Activated naive CD4-positive, alpha-beta T cell treated with anti-CD3 and anti-CD28 coated beads, Interleukin-2, amount 10 ng/mL, durations not matched to agents 7 days and 5 days (primary cell): ENCODE measurements at regions not wholly inside any gene's neighbourhood (a gene's known extent, or its start where the extent isn't known, plus 50 kb on each side); places are given as distances from the start of the nearest gene placed in this dataset.
A peak's percentile ranks its signal among the peaks of the same experiment; 100 is the strongest.
"Not testable (repeated sequence)": the region's sequence is repeated elsewhere in the genome, so short reads cannot be mapped to it uniquely, and the experiment has no call there.

ENCODE experiments used
- CTCF ChIA-PET: fragments of 350-600 bp; sonication (Branson Sonifier 250); formaldehyde crosslinking; loops from one replicate; lab custom pipeline; 2021; ENCODE audit warnings: antibody characterized with exemption; lab: Charles Lee
- DNase-seq: peaks from one replicate; pipeline ENCODE4 v3.0.0-alpha.2; 2020
- H3K27ac Mint-ChIP-seq: one replicate; pipeline ENCODE4 v1.8.0; 2021; ENCODE audit warnings: mild to moderate bottlenecking, moderate library complexity, mixed read lengths
- H3K27me3 Mint-ChIP-seq: one replicate; pipeline ENCODE4 v1.8.0; 2021; ENCODE audit warnings: mild to moderate bottlenecking, mixed read lengths
- H3K36me3 Mint-ChIP-seq: one replicate; pipeline ENCODE4 v1.8.0; 2021; ENCODE audit warnings: mixed read lengths
- H3K4me1 Mint-ChIP-seq: one replicate; pipeline ENCODE4 v1.8.0; 2021; ENCODE audit warnings: mixed read lengths
- H3K4me3 Mint-ChIP-seq: one replicate; pipeline ENCODE4 v1.8.0; 2021; ENCODE audit warnings: mild to moderate bottlenecking, moderate library complexity, mixed read lengths
- H3K9me3 Mint-ChIP-seq: one replicate; pipeline ENCODE4 v1.8.0; 2021; ENCODE audit warnings: mixed read lengths

DNA sequence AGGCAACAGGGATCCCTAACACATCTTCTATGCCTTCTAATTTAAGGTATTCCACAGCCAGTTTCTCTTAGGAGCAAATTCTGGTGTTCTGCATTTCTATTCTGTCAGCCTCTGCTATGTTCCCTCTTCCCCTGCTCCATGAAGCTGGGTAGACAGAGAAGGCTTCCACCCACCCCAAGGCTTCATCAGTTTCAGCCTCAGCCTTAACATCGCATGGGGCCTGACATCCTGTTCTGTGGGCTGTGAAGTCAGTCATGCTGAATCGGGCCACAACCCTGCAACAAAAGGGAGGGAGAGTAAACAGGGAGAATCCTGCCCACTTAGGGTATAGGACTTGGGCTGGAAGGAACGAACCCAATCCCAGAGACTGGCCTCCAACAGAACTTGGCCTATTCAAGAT lies 70.6 kb upstream of the PPM1B start:
- CTCF ChIA-PET = no interaction called here
- Mint-ChIP-seq H3K4me3 (no peak overlapping the region), H3K27ac (no peak overlapping the region), H3K9me3 (no peaks in the 10 kb centered on the region), H3K27me3 (peaks cover 10% of the 10 kb centered on the region), H3K4me1 (peaks cover 16% of the 10 kb centered on the region), H3K36me3 (no peaks in the 10 kb centered on the region)
- DNase-seq = peak; percentile 29

DNA sequence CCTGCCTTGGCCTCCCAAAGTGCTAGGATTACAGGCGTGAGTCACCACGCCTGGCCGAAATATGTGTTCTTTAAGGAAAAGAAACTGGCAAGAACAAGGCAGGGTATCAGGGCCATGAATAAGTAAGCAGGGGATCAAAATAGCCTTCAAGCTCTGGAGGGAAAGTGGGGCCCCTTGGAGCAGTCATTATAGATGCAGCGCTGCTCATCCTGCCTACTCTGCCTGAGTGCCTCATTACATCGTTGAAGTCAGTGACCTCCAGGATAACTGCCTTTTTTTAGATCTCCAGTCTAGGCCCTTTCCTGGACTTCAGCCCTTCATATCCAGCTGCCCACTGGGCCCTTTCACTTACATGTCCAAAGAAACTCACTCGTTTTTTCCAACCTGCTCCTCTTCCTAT lies 69.8 kb upstream of the PPM1B start:
- Mint-ChIP-seq H3K27ac (no peak overlapping the region), H3K4me3 (no peak overlapping the region), H3K36me3 (no peaks in the 10 kb centered on the region), H3K27me3 (peaks cover 14% of the 10 kb centered on the region), H3K9me3 (no peaks in the 10 kb centered on the region), H3K4me1 (peaks cover 16% of the 10 kb centered on the region)
- CTCF ChIA-PET = no interaction called here
- no peak for DNase-seq

DNA sequence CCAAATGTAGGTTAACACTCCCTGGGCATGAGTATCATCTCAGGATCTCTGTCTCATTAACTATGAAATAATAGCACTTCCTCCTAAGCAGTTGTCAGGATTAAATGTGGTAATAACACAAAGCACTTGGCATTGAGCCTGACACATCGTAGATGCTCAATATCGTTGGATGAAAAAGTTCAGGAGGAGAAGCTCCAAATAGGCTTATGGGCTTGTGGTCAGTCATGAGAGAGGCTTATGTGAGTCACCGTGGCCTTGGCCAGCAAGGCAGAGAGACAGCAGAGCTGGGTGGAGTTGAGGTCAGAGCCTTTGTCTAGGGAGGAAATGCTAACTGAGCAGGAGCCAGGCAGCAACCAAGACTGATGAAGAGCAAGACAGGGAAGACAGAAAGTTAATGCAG lies 68.3 kb upstream of the PPM1B start:
- Mint-ChIP-seq H3K36me3 (no peaks in the 10 kb centered on the region), H3K9me3 (no peaks in the 10 kb centered on the region), H3K27ac (no peak overlapping the region), H3K27me3 (peaks cover 14% of the 10 kb centered on the region), H3K4me3 (no peak overlapping the region), H3K4me1 (peaks cover 18% of the 10 kb centered on the region)
- CTCF ChIA-PET = interaction anchor here (1.1 kb wide), 1 partner anchor 9 kb away, joined by 3 read pairs; no protein-coding TSS in a partner anchor
- no peak for DNase-seq

DNA sequence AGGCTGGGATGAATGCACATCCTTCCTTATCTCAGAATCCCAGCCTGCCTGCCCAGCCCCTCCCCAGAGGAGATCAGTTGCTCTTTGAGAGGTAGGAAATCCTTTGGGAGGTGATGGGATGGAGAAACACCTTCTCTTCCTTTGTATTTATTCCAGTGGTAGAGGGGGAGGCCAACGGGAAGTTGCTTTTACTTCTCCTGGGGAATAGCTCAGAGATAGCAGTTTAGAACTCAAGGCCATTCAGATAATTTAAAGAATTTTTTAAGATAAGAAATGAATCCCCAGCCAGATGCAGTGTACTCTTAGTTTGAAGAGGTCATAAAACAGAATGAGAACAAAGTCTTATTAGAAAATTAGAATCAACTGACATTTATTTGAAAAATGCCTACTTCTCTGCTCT lies 67.4 kb upstream of the PPM1B start:
- CTCF ChIA-PET = interaction anchor here (1.1 to 1.2 kb wide), 2 partner anchors 10 to 13 kb away, joined by 3 read pairs; no protein-coding TSS in a partner anchor
- H3K4me1 Mint-ChIP-seq = peaks cover 18% of the 10 kb centered on the region
- no peak overlapping the region for H3K27ac Mint-ChIP-seq

DNA sequence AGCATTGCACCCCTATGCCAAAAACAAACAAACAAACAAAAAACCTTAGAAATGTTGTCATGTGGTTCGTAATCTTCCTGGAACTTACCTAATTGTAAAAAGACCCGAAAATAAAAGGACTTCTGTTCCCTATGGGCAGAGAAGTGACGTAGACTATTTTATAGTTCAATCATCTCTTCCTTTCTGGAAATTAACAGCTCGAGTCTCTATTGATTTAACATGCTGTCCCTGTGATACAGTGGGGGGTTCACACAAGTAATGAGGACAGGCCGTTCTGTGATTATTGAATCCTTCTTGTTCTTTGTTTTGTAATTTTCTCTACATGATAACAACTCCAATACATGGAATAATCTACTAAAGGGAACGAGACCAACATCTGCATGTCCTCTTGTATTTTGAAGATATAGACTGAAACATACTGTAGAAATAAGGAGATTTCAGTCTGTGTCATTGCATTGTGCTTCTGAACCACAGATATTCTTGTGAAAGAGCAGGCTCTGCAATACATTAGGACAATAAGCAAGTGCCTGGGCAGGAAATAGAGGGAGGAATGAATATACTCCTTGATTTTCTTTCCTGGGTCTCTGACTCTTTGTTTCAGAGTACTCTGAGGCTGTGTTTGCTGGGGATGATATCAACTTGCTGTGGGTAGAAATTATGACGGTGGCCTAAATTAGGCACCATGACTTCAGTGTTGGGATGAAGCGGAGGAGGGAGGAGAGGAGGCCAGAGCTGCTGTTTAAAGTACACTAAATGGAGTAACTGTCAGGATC lies 65.7 kb upstream of the PPM1B start:
- Mint-ChIP-seq H3K9me3 (no peaks in the 10 kb centered on the region), H3K4me3 (no peak overlapping the region), H3K36me3 (no peaks in the 10 kb centered on the region), H3K4me1 (peaks cover 17% of the 10 kb centered on the region), H3K27me3 (peaks cover 8% of the 10 kb centered on the region), H3K27ac (no peak overlapping the region)
- no peak for DNase-seq
- CTCF ChIA-PET = no interaction called here

More for the DNA sequence above, 67.4 kb upstream of the PPM1B start:
- Mint-ChIP-seq H3K4me3 (no peak overlapping the region), H3K27me3 (peaks cover 14% of the 10 kb centered on the region), H3K9me3 (no peaks in the 10 kb centered on the region), H3K36me3 (no peaks in the 10 kb centered on the region)
- DNase-seq = no peak

DNA sequence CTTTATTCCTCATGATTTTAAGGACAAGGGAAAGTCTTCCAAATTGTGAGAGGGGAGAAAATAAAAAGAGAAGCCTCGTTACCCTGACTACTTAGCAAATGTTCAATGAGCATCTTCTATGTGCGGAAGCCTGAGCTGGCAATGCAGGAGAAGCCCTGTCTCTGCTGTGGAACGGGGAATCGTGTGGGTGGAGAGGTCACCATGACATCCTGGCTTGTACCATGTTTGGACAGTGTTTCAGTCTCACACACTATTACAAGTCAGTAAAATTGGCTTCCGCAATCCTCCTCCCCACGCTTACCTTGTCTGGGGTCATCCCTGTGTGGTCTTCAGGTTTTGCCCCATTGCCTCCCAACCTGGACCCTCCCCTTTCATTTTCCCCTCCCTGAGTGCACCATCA lies 65.0 kb upstream of the PPM1B start:
- CTCF ChIA-PET = no interaction called here
- Mint-ChIP-seq H3K27ac (no peak overlapping the region), H3K36me3 (no peaks in the 10 kb centered on the region)

DNA sequence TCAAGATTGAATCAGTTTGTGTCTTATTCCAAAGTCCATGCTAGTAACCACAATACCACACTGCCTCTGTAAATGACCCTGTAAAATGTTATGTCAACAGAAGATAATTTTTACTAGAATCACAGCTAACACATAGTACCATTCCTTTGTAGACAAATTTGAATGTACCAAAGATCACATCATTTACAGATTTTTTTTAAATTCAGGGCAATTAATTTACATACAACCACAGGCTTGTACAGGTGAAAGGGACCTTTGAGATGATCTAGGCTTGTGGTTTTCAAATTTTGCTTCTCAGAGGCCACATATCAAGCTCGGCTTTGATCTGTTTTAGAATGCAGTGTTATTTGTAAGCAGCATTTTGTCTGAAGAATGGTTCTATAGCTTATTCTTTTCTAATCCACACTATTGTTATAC lies 63.8 kb upstream of the PPM1B start:
- CTCF ChIA-PET = interaction anchor here (1.0 kb wide), 1 partner anchor 17 kb away, joined by 3 read pairs; no protein-coding TSS in a partner anchor
- H3K4me3 Mint-ChIP-seq = no peak overlapping the region
- H3K9me3 Mint-ChIP-seq = no peaks in the 10 kb centered on the region
- no peak for DNase-seq
- H3K4me1 Mint-ChIP-seq = peaks cover 12% of the 10 kb centered on the region
- peaks cover 8% of the 10 kb centered on the region for H3K27me3 Mint-ChIP-seq
- no peaks in the 10 kb centered on the region for H3K36me3 Mint-ChIP-seq
- no peak overlapping the region for H3K27ac Mint-ChIP-seq

More for the DNA sequence above, 65.0 kb upstream of the PPM1B start:
- no peak overlapping the region for H3K4me3 Mint-ChIP-seq
- H3K27me3 Mint-ChIP-seq = peaks cover 8% of the 10 kb centered on the region
- no peak for DNase-seq
- peaks cover 12% of the 10 kb centered on the region for H3K4me1 Mint-ChIP-seq
- no peaks in the 10 kb centered on the region for H3K9me3 Mint-ChIP-seq

DNA sequence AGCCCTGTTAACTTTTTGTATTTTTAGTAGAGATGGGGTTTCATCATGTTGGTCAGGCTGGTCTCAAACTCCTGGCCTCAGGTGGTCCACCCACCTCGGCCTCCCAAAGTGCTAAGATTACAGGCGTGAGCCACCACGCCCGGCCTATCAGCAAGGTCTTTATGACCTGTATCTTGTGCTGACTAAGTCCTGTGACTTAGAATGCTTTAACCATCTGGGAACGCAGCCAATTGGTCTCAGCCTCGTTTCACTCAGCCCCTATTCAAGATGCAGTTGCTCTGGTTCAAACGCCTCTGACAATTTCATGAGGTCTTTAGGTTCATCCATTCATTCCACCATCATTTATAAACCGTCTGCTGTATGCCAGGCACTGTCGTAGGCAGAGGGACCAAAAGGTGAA lies 62.2 kb upstream of the PPM1B start:
- H3K4me3 Mint-ChIP-seq, H3K9me3 Mint-ChIP-seq, H3K4me1 Mint-ChIP-seq, CTCF ChIA-PET, H3K36me3 Mint-ChIP-seq, H3K27me3 Mint-ChIP-seq, H3K27ac Mint-ChIP-seq, DNase-seq: not testable (repeated sequence)

DNA sequence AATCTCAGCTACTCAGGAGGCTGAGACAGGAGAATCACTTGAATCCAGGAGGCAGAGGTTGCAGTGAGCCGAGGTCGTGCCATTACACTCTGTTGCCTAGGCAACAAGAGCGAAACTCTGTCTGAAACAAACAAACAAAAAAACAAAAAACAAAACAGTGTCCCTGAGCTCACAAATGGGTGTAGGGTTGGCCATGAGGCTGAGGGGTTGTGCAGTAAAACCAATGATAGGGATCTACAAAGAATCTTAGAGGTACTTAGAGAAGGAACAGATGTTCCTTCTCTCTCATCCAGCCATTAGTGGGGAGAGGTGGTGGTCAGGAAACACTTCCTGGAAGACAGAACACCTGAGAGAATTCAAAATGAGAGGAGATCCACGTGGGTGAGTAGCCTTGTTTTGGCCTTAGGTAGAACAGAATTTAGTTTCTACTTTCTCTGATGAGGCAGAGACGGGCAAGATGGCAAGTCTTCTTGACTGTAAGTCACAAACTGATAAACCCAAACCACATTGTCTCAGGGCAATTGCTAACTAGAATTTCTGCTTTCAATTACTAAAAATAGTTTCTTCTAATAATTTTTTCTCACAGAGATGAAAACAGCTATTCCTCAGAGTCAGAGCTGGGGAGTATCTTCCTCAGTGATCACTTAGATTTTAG lies 61.5 kb upstream of the PPM1B start:
- no peak for DNase-seq
- no peaks in the 10 kb centered on the region for H3K36me3 Mint-ChIP-seq
- no peak overlapping the region for H3K4me3 Mint-ChIP-seq
- no peak overlapping the region for H3K27ac Mint-ChIP-seq
- H3K4me1 Mint-ChIP-seq = peaks cover 6% of the 10 kb centered on the region
- H3K9me3 Mint-ChIP-seq = no peaks in the 10 kb centered on the region
- CTCF ChIA-PET = no interaction called here
- H3K27me3 Mint-ChIP-seq = peaks cover 4% of the 10 kb centered on the region

DNA sequence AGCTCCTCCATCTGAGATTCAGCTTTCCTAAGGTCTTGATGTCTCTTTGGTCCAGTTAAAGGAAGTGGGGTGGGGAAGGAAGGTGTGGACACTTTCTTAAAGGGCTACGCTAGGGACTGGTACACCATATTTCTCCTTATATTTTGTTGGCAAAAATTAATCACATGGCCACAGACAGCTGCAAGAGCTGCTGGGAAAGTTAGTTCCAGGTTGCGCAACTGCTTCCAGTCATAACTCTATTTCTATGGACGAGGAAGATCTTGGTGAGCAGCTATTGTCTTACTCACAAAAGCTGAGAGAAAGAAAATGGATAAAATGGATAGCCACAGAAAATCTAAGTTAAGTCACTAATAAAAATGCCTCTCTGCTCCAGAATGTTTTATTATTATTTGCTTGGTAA lies 60.7 kb upstream of the PPM1B start:
- peaks cover 4% of the 10 kb centered on the region for H3K27me3 Mint-ChIP-seq
- no peak for DNase-seq
- no peak overlapping the region for H3K27ac Mint-ChIP-seq
- H3K36me3 Mint-ChIP-seq = no peaks in the 10 kb centered on the region
- H3K4me3 Mint-ChIP-seq = no peak overlapping the region
- H3K4me1 Mint-ChIP-seq = peaks cover 6% of the 10 kb centered on the region
- no peaks in the 10 kb centered on the region for H3K9me3 Mint-ChIP-seq
- CTCF ChIA-PET = interaction anchor here (1.1 kb wide), 1 partner anchor 17 kb away, joined by 3 read pairs; no protein-coding TSS in a partner anchor

DNA sequence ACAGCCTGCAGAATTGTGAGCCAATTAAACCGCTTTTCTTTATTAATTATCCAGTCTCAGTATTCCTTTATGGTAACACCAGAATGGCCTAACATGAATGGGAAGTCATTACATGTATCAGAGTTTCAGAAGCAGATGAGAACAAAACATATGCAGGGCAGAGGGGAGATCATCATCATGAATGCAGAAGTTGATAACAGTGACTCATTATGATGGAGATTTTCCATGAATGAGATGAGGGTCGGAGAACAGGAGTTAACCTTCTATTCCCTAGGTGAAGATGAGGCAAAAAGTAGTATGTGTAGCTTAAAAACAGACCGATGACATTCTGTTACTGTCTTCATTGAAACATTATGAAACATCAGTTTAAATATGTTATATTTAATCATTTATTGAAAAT lies 59.5 kb upstream of the PPM1B start:
- Mint-ChIP-seq H3K36me3 (no peaks in the 10 kb centered on the region), H3K27ac (no peak overlapping the region), H3K27me3 (no peaks in the 10 kb centered on the region), H3K4me1 (peaks cover 6% of the 10 kb centered on the region), H3K9me3 (no peaks in the 10 kb centered on the region), H3K4me3 (no peak overlapping the region)
- DNase-seq = no peak
- CTCF ChIA-PET = no interaction called here

DNA sequence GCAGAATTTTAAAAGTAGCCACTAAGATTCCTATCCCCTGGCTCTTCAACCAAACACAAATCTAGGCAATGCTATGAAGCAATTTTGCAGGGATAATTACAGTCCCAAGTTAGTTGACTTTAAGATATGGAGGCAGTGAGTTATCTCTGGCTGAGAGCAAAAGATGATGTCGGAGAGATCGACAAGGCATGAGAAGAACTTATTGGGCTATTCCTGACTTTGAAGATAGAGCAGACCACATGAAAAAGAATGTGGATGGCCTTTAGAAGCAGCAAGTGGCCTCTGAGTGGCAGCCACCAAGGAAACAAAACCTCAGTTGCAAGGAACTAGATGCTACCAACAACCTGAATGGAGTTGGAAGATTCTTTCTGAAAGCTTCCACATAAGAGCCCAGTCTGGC lies 58.2 kb upstream of the PPM1B start:
- DNase-seq = no peak
- Mint-ChIP-seq H3K4me1 (peaks cover 4% of the 10 kb centered on the region), H3K4me3 (no peak overlapping the region), H3K27ac (no peak overlapping the region), H3K36me3 (no peaks in the 10 kb centered on the region), H3K9me3 (no peaks in the 10 kb centered on the region), H3K27me3 (no peaks in the 10 kb centered on the region)
- CTCF ChIA-PET = no interaction called here

DNA sequence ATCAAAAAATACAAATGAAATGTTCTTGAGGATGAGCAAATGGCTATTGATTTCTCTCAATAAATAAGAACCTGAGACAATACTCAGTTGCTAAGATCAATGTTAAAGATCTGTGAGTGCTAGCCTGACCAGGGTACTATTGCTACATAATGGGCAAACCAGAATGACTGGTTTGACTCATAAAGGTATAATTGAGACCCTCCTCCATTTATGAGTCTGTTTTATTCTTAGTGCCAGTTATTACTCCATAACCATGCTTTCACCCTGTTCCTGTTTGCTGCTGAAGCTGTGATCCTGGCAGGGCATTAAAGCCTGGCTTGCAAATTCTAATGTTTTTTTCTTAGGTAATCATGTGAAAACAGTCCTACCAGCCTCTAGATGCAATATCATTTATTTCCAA lies 56.6 kb upstream of the PPM1B start:
- Mint-ChIP-seq H3K4me3 (no peak overlapping the region), H3K27me3 (no peaks in the 10 kb centered on the region), H3K9me3 (no peaks in the 10 kb centered on the region), H3K27ac (no peak overlapping the region), H3K36me3 (no peaks in the 10 kb centered on the region), H3K4me1 (peaks cover 3% of the 10 kb centered on the region)
- DNase-seq = no peak
- CTCF ChIA-PET = no interaction called here

DNA sequence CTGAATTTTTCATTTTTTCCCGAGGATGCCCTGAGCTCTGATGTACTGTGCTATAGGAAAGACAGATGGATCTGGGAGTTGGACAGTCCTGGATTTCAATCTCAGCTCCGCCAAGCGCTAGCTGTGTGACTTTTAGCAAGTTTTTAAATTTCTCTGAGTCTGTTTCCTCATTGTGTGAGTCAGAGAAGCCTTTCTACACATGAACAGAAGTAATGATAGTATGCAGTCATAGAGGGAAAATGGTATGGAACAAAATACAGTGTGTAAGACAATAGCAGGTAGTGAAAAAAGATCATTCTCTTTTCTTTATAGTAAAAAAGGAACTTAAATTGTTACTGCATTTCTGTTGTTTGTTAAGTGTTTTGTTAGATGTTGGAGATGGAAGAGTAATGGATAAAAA lies 52.4 kb upstream of the PPM1B start:
- Mint-ChIP-seq H3K27ac (no peak overlapping the region), H3K9me3 (no peaks in the 10 kb centered on the region), H3K4me1 (peaks cover 14% of the 10 kb centered on the region), H3K27me3 (no peaks in the 10 kb centered on the region), H3K4me3 (no peak overlapping the region), H3K36me3 (no peaks in the 10 kb centered on the region)
- CTCF ChIA-PET = interaction anchor here (0.6 to 0.9 kb wide), 2 partner anchors 28 to 1229 kb away, joined by 3 to 4 read pairs; no protein-coding TSS in a partner anchor
- DNase-seq = no peak

DNA sequence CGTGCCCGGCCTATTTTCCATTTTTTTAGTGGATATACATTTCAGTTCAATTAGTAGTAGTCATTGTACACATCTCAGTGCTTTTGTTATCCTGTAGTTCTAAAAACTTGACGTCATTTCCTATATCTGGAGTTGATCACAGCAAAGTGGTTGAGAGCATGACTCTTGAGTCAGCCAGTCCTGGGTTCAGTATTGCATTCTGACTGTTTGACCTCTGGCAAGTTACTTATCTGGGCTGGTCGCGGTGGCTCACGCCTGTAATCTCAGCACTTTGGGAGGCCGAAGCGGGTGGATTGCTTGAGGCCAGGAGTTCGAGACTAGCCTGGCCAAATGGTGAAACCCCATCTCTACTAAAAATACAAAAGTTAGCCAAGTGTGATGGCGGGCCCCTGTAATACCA lies 50.4 kb upstream of the PPM1B start:
- Mint-ChIP-seq H3K36me3 (no peaks in the 10 kb centered on the region), H3K27ac (no peak overlapping the region), H3K27me3 (no peaks in the 10 kb centered on the region), H3K4me3 (no peak overlapping the region), H3K9me3 (no peaks in the 10 kb centered on the region), H3K4me1 (peaks cover 16% of the 10 kb centered on the region)
- CTCF ChIA-PET = no interaction called here
- no peak for DNase-seq
